Gastrocnemius medialis (tissue), 4 donors: ENCODE measurements at regions not wholly inside any gene's neighbourhood (a gene's known extent, or its start where the extent isn't known, plus 50 kb on each side); places are given as distances from the start of the nearest gene placed in this dataset.

Experiments used
- ATAC-seq, 2 donors: fragments of 150-250 bp; one replicate each; pipeline ENCODE4 v1.9.1; 2016
- DNase-seq, 2 donors: peaks; one replicate each; pipeline ENCODE4 v3.0.0-alpha.2; 2019
- H3K27ac ChIP-seq, 4 donors: fragments of 200-600 bp; sonication (generic); 1 replicate in 1 of 4; 2 replicates in 3 of 4; pipeline ENCODE4 v1.5.1; 2016 to 2018; ENCODE audit warnings: mild to moderate bottlenecking in 2 of 4, moderate library complexity in 1 of 4
- H3K27me3 ChIP-seq, 3 donors: fragments of 200-600 bp; sonication (generic) in 2 of 3; 1 replicate in 1 of 3; 2 replicates in 2 of 3; pipeline versions ENCODE4 v1.5.1 to v1.6.0; 2016 to 2019; ENCODE audit warnings: mild to moderate bottlenecking in 1 of 3, moderate library complexity in 1 of 3
- H3K36me3 ChIP-seq, 2 donors: fragments of 200-600 bp; sonication (generic) in 1 of 2; one replicate each; pipeline ENCODE4 v1.5.1; 2017 to 2018
- H3K4me1 ChIP-seq, 2 donors: fragments of 200-600 bp; sonication (generic) in 1 of 2; one replicate each; pipeline ENCODE4 v1.5.1; 2016 to 2017; ENCODE audit warnings: mild to moderate bottlenecking in 2 of 2
- H3K4me3 ChIP-seq, 4 donors: fragments of 200-600 bp; sonication (generic) in 3 of 4; 1 replicate in 1 of 4; 2 replicates in 3 of 4; pipeline ENCODE4 v1.5.1; 2016 to 2019; ENCODE audit warnings: mild to moderate bottlenecking in 2 of 4
- H3K9me3 ChIP-seq, 3 donors: fragments of 200-600 bp; sonication (generic) in 2 of 3; 1 replicate in 1 of 3; 2 replicates in 2 of 3; pipeline ENCODE4 v1.5.1; 2016 to 2019
- POLR2A ChIP-seq, 2 donors: fragments of 450-650 bp; IDR thresholded peaks; one replicate each; pipeline ENCODE4 v1.6.1; 2017; ENCODE audit warnings: antibody characterized with exemption in 2 of 2, mild to moderate bottlenecking in 2 of 2, moderate library complexity in 2 of 2
- in situ Hi-C, 4 donors: fragments of 200-750 bp; cut with MboI; loops; one replicate each; pipeline versions ENCODE4 v1.15.0 to v1.8.0; 2017; ENCODE audit warnings: low sequenced_read_pairs in 4 of 4
- intact Hi-C: fragments of 100-400 bp; cut with DNase I; formaldehyde crosslinking; loops from one replicate; pipeline ENCODE4 v1.15.1; 2023; ENCODE audit warnings: low total_unique reads
- TF ChIP-seq, protein P1 (sequence below), 5 experiments: fragments of 450-650 bp in 3 of 5; fragments of 200-600 bp in 2 of 5; sonication (generic) in 2 of 5; IDR thresholded peaks in 4 of 5; conservative IDR thresholded peaks in 1 of 5; 1 replicate in 4 of 5; 2 replicates in 1 of 5; pipeline ENCODE4 v1.5.1; 2016 to 2019; ENCODE audit warnings: antibody characterized with exemption in 5 of 5, mild to moderate bottlenecking in 3 of 5, moderate library complexity in 3 of 5

DNA sequence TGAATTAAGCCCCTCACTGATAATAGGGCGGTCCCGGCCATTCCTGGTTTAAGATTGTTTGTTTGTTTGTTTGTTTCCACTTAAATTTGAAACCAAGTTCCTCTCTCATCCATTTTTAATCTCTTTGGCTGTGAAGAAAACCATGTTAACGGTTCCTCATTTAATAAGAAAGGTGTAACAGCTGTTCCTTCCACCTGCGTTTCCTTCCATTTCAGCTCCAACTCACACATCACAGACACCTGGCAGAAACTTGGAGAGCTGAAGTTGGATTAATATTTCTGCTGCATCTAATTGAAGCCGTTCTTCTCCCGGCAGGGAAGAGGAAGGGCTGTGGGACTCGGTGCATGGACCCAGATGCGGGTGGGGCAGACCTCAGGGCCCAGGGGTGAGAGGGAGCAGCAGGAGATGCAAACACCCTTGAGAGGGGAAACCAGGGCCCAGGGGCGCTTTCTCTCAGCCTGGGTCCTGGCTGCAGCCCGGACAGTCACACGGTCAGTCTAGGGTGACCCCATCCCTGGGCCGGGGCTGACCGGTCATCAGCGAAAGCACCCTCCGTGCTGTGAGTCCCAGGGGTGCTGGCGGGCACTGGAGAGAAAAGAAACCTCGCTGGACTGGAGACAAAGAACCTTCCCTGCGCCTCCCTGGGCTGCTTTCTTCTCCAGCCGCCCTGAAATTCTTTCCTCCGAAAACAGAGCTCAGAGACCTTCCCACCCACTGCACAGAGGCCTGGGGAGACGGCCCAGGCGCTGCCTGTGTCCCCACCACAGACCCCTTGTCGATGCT, 242.0 kb downstream of the BRD1 start:
- DNase-seq, result no peak
- intact Hi-C loops, result no loop called here
- in situ Hi-C loops, result no loop called here

DNA sequence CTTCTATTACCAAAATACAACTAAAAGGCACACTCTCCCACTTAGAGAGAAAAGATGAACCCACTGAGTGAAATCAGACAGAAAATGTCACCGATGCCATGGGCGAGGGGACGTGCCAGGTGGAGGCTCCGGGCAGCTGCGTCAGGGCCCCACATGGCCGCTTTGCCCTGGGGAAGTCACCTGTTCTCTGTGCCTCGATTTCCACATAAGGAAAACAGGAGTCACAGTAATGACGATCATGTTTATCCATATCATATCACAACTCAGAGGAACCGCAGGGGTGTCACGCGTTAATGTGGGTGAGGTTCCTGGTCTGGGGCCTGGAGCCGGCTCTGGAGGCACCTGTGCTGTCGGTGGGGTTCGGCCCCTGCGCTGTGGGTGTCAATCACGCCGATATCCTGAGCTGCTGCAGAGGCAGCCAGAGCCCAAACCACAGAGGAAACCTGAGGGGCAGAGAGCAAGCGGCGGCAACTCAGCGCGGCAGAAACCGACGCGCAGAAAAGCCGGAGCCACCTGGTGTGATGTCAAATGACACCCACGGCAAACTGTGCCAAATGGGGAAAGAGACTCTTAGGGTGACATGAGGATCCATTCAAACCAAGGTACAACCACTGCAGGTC, 243.7 kb downstream of the BRD1 start:
- Histone ChIP-seq H3K4me3 (no peak overlapping the region), H3K9me3 (no peaks in the 10 kb centered on the region), H3K36me3 (no peaks in the 10 kb centered on the region), H3K4me1 (no peaks in the 10 kb centered on the region), H3K27ac (no peak overlapping the region), H3K27me3 (no peaks in the 10 kb centered on the region)
- ATAC-seq (no peak), DNase-seq (no peak)
- intact Hi-C loops, result no loop called here
- TF ChIP-seq, protein P1, sequence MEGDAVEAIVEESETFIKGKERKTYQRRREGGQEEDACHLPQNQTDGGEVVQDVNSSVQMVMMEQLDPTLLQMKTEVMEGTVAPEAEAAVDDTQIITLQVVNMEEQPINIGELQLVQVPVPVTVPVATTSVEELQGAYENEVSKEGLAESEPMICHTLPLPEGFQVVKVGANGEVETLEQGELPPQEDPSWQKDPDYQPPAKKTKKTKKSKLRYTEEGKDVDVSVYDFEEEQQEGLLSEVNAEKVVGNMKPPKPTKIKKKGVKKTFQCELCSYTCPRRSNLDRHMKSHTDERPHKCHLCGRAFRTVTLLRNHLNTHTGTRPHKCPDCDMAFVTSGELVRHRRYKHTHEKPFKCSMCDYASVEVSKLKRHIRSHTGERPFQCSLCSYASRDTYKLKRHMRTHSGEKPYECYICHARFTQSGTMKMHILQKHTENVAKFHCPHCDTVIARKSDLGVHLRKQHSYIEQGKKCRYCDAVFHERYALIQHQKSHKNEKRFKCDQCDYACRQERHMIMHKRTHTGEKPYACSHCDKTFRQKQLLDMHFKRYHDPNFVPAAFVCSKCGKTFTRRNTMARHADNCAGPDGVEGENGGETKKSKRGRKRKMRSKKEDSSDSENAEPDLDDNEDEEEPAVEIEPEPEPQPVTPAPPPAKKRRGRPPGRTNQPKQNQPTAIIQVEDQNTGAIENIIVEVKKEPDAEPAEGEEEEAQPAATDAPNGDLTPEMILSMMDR (IDR thresholded peaks at IDR 0.05 in 4 of 5, conservative IDR thresholded peaks at IDR 0.05 in 1 of 5), result no peak
- TF ChIP-seq POLR2A (IDR thresholded peaks at IDR 0.05), result no peak
- in situ Hi-C loops, result no loop called here

More for the DNA sequence above, 242.0 kb downstream of the BRD1 start:
- no peaks in the 10 kb centered on the region for H3K36me3 ChIP-seq
- no peak for TF ChIP-seq POLR2A (IDR thresholded peaks at IDR 0.05)
- TF ChIP-seq, protein P1 (IDR thresholded peaks at IDR 0.05 in 4 of 5, conservative IDR thresholded peaks at IDR 0.05 in 1 of 5), result no peak
- no peaks in the 10 kb centered on the region for H3K27me3 ChIP-seq
- H3K4me3 ChIP-seq, result no peak overlapping the region
- ATAC-seq, result no peak
- no peak overlapping the region for H3K27ac ChIP-seq
- no peaks in the 10 kb centered on the region for H3K9me3 ChIP-seq
- no peaks in the 10 kb centered on the region for H3K4me1 ChIP-seq

- H3K4me3 ChIP-seq, result no peak overlapping the region
- no peaks in the 10 kb centered on the region for H3K27me3 ChIP-seq
- H3K9me3 ChIP-seq, result no peaks in the 10 kb centered on the region
- TF ChIP-seq, protein P1 (IDR thresholded peaks at IDR 0.05 in 4 of 5, conservative IDR thresholded peaks at IDR 0.05 in 1 of 5), result no peak
- TF ChIP-seq POLR2A (IDR thresholded peaks at IDR 0.05), result no peak
- intact Hi-C loops (no loop called here), in situ Hi-C loops (no loop called here)
- H3K4me1 ChIP-seq, result no peaks in the 10 kb centered on the region
- ATAC-seq (no peak), DNase-seq (no peak)
- no peaks in the 10 kb centered on the region for H3K36me3 ChIP-seq
- H3K27ac ChIP-seq, result no peak overlapping the region
Measured at GRCh38 chr22:49583341-49583740, 244.3 kb downstream of the BRD1 start.

GRCh38 chr22:49582678-49583077, 245.0 kb downstream of the BRD1 start:
- Histone ChIP-seq H3K9me3 (no peaks in the 10 kb centered on the region), H3K4me1 (no peaks in the 10 kb centered on the region), H3K36me3 (no peaks in the 10 kb centered on the region), H3K27me3 (no peaks in the 10 kb centered on the region), H3K27ac (no peak overlapping the region), H3K4me3 (no peak overlapping the region)
- TF ChIP-seq, protein P1 (IDR thresholded peaks at IDR 0.05 in 4 of 5, conservative IDR thresholded peaks at IDR 0.05 in 1 of 5), result no peak
- TF ChIP-seq POLR2A (IDR thresholded peaks at IDR 0.05), result no peak
- in situ Hi-C loops, result no loop called here
- intact Hi-C loops, result no loop called here
- DNase-seq, result no peak
- ATAC-seq, result no peak
